ENCODE measurements at regions not wholly inside any gene's neighbourhood (a gene's known extent, or its start where the extent isn't known, plus 50 kb on each side); places are given as distances from the start of the nearest gene placed in this dataset.

DNA sequence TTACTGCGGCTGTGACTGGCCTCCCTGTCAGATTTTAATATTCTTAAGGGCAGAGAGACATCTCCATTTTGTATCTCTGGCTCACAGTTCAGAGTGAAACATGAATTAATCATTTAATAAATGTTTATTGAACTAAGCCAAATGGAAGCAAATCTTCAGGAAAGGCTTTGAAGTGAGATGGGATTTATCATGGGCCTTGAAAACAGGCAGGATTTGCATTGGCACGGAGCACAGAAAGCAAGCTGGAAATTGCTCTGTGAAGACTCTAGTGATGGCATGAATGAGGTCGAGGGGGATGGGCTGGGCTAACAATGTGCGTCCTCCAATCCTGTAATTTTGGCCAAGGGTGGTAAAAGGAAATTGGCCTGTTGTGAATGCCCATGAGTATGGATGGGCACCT lies 369.8 kb upstream of the SOX11 start:
- DNase-seq (ENCODE audit: low spot score): no peak

DNA sequence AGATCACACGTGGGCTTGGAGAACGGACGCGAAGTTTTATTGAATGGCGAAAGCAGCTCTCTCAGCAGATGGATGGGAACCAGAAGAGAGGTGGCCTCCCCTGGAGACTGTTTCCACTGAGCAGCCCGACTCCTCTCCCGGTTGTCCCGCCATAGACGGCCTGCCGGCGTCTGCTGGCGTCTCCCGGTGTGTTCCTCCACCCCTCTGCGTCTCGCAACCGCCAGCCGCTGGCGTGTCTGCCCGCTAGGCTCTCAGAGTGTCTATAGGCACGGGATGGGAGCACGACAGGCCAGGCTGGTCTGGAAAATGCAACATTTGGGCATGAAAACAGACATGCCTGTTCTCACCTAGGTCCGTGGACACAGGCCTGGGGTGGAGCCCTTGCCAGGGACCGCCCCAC lies 366.7 kb upstream of the SOX11 start:
- no peak for DNase-seq (ENCODE audit: low spot score)

DNA sequence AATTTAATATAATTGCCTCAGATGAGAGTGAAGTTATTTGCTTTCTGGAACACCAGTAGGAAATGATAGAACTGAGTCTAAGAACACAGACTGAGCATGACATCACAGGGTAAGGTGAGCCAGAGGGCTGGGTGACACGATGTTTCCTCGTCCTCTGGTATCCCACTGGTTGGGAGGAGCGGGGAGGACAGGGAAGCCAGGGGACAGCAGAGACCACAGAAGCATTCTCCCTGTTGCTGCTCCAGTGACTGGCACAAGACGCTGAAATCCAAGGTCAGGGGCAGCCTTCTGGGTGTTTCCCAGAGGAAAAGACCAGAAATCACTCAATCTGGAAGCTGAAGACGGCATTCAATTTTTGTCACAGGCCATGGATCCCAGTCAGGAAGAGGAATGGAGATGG lies 363.4 kb upstream of the SOX11 start:
- DNase-seq (ENCODE audit: low spot score): no peak

DNA sequence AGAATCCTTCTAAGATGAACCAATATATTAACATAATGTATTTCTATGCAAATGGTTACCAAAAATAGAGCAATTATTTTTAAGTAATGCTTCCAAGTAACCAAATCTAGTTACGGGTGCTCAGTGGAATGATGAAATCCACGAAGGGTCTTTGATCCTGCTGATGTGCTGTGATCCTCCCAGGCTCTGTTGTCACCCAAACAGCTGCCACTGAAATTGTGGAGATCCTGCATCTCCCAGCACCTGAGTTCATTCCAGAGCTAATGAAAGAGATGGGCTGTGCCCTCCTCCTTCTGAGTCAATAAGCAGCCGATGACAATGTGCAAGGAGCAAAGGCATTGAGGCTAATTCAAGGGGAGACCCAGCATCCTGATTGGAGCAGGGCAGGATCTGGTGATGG lies 362.4 kb upstream of the SOX11 start:
- no peak for DNase-seq (ENCODE audit: low spot score)

DNA sequence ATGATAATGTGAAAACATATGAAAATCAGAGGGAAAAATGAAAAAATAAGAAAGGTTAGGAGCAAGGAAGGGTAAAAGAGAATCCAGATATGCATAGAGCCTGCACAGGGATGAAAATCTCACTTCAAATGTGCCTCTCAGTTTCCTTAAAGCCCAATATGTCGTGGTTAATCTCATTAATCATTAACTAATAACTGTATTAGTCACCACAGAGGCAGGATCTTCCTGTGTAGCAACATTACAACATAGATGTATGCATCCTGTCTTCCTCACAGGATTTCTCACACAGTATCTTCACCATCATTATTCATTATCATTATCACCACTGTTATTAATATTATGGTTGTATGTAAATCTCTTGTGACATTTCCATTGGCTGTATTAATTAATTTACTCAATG lies 361.2 kb upstream of the SOX11 start:
- DNase-seq (ENCODE audit: low spot score): peak; percentile 19

DNA sequence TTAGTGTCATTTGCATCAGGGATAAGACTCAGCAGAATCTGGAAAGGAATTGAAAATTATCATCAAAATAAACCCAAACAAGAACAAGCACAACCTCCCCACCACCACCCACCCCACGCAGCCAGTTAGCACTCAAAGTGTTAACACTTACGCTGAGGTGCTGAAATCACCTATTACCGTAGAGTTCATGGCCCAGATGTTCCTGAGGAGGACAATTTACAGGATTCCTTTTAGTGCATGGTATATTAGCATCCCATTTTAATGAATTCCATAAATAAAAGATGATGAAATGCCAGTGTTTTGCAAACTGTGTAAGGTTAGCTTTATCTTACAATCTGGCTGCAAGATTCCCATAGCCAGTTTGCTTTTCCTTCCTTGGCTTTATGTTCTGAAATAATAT lies 359.3 kb upstream of the SOX11 start:
- no peak for DNase-seq (ENCODE audit: low spot score)

DNA sequence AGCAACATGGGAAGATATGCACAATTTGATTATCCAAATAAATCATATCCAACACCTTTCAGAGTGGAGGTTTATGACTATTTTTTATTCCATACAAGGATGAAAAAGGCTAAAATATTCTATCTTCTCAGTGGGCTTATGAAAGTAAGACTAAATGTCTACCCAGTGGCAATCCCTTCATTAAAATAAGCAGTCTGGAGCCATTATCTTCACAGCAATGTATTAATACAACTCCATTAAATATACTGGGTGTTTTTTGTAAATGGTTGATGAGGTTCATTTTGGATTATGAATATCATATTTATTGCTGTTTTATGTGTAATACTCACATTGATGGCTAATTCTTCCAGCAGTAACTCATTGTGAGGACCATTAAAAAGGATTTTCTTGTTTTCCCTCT lies 352.7 kb upstream of the SOX11 start:
- no peak for DNase-seq (ENCODE audit: low spot score)

DNA sequence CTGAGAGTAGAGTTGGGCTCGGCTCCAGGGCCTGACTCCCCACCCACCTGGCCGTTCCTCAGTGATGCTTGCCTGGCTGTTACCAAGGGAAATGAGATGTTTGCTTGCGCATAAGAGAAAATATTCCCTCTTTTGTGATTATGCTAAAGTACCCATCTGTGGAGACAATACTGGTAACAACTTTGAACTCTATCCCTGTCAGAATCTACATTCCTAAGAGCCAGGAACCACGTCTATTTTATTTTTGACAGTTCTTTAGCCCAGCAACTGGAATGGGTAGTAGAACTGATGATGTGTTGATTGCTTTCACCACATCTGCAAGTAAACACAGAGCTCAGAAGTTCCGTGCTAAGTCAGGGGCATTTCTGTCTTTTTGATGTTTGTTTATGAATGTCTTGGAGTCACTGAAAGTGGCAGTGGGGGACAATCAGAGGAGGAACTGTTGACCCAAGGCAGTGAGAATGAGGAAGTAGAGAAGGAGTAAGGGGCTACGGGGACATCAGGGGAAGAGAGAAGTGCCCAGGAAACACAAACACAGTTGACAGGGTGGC lies 348.3 kb upstream of the SOX11 start:
- no peak for DNase-seq (ENCODE audit: low spot score)

DNA sequence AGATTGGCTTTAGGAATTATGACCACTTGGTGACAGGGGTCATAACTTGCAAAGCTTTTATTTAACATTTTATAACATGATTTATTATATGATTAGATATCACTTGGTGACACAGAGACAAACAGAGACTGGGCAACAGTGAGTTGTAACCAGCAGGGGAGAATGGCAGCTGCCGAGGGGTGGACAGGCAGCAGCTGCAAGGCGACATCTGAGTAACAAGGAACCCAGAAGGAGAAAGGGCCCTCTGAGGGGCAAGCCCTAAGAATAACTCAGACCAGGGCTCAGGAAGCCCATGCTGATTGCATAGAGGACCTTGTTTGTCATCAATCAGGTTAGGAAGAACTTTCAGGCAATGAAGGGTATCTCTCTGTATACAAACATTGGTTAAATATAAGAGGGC lies 339.9 kb upstream of the SOX11 start:
- no peak for DNase-seq (ENCODE audit: low spot score)

DNA sequence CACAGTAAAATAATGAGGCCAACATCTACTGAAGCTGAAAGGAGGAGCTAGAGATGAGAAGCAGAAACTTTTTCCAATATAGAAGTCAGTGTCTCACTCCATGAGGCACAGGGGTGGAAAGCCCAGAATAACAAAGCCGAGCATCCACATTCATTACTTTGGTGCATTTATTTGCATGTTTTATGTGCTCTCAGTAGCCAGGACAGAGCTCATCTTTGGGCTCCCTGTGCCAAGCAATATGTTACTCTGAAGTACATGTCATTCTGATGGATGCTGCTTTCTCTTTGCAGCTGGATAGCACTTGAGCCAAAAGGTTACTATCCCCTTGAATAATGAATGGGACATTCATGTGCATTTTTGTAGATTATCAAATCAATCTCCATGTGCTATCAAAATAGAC lies 338.6 kb upstream of the SOX11 start:
- DNase-seq (ENCODE audit: low spot score): no peak

DNA sequence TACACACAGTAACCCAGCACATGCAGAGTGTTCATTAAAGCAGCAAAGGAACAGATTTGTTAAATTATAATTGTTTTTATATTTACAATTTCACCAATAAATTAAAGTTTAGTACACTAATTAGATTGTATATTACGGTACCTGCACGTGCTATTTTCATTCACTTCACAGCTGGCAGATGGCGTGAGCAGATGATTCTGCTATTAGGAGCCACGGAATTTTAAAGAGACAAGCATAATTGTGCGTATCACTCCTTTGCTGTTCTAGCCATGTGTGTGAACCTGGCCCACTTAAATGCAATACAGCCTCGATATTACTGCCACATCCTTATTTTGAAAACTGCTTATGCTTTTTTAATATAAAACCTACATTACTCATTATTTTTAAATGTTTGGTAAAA lies 332.8 kb upstream of the SOX11 start:
- no peak for DNase-seq (ENCODE audit: low spot score)

DNA sequence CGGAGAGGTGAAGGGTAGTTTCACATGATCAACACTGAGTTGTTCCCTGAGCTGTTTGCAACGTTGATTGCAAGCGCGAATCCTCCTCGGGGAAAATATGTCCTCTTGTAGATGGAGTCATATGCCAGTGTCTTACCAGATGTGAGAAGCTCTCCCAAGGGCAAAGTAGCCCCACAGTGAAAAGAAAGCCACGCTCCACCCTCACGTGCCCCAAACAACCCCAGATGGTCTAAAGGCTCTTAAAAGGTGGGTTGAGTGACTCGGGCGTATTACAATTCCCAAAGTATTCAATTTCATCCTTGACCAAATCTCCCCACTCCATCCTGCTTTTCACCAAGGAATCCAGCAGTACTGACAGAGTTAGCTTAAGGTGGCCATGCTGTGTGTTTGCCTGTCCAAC lies 332.1 kb upstream of the SOX11 start:
- no peak for DNase-seq (ENCODE audit: low spot score)

DNA sequence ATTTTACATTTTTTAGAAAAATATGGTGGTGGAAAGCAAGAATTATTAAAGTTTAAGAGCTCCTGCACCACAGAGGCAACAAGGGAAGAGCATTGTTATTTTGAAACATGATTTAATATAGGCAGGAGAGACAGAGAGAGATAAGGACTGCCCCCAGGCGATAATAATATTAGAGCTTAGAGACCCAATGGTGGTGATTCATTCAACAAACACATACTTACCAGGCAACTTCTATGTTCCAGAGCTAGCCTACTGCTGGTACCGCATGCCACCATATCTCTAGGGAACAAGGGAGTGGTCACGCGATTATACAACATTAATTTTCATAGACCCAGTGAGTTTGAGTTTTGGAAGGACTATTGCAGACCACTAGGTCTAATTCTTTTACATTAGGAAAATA lies 327.8 kb upstream of the SOX11 start:
- DNase-seq (ENCODE audit: low spot score): no peak

DNA sequence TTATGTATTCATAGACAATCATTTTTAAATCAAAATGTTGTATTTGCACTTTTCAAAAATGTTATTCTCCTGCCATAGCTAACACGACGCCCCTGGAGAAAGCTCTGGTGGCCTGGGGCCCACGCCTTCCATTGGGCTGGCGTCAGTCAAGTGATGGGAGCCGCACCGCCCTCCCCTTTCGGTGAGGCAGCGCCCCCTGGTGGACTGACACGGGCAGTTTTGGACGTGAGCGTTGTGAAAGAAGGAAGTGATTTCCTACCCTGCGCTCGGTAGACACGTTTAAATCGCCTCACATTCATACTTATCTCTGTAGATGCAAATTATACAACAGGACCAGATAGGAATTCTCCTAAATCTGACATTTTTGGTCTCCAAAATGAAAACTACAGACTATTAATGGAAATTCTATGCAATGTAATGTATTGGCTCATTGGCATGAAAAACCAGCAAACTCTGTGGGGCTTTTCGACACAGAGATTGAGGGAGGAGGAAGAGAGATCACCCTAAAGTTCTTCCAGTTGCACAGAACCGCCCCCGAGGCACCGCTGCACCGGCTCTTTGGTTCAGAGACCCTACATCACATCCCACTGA lies 326.2 kb upstream of the SOX11 start:
- peak; percentile 80 for DNase-seq (ENCODE audit: low spot score)

DNA sequence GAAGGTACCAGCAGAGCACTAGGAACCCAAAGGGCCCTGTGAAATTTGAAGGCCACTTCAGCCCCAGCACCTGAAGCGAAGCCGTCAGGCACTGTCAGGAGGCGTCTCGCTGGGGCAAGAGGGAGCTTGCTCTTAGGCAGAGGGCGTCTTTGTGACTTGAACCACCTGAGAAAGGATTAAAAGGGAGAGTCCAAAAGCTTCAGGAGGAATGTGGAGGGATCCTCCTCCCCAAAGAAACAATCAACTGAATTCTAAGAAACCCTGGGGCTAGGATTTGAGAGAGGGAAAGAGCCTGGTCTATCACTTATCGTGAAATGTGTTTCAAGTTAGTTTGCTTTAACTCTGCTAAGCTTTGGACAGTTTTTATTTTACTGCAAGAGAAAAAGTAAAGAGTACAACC lies 324.9 kb upstream of the SOX11 start:
- no peak for DNase-seq (ENCODE audit: low spot score)

DNA sequence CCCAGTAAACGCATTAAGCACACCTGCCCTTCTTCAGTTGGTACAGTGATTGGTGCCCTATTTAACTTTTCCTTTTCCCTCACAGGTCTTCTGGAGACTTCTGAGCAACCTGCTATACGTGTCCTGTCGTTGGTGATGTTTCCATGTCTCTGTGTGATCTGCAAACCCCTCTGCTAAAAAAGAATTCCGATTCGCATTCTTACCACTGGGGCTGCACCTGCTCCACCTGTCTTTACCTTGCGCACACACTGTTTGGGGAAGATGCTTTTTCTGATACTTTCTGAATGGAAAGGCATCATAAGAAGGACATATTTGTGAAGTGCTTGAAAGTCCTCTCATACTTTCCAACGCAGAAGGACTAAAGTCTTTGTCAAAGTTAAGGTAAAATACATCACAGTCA lies 323.9 kb upstream of the SOX11 start:
- DNase-seq (ENCODE audit: low spot score): no peak

DNA sequence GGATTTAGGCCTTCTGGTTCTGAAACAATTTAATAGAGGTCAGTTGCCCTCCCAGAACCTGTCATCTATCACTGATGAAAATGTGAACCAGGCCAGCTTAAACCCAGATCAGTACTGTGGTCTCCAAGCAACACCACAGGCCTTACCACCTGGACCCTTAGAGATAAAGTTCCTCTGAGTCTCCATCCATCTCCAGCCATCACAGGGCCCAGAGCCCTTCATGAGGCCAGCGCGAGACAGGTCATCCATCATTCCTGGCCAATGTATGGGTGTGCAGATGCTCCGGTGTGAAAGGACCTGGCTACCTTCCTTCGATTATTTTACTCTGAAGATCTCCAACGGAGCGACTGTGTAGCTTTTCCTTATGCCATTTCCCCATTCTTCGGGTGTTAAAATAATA lies 322.7 kb upstream of the SOX11 start:
- DNase-seq (ENCODE audit: low spot score): no peak

DNA sequence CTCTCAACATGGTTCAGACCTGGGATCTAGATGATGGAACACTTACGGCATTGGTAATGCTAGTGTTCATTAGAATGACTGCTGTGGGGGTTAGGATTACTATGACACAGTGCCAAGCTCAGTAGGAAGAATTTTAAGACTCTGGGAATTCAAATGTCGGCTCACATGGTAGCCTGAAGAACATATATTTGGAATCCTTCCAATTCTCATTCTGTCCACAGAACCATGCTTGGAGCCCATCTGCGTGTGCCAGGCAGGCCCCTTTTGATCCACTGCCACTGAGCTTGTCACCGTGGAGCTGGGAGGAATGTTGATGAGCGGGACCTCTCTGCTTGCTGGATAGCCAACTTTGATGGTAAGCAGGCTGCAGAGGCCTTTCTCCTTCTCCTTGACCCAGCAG lies 322.0 kb upstream of the SOX11 start:
- no peak for DNase-seq (ENCODE audit: low spot score)

DNA sequence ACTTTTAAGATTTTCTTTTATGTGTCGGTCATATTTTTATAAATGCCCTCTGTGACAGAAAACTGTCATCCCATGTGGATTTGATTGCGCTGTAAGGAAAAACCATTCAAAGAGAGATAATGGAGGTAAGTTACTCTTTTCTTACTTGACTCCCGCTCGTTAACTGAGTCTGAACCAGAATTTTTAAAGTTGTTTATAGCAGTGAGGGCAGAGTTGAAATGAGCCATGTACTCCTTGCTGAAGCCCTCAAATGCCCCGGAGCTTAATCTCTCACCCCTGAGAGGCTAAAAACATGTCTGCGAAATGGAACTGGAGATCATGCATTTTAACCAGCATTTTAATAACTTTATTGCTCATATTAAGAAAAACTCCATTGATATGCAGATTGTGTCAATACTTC lies 320.0 kb upstream of the SOX11 start:
- no peak for DNase-seq (ENCODE audit: low spot score)

DNA sequence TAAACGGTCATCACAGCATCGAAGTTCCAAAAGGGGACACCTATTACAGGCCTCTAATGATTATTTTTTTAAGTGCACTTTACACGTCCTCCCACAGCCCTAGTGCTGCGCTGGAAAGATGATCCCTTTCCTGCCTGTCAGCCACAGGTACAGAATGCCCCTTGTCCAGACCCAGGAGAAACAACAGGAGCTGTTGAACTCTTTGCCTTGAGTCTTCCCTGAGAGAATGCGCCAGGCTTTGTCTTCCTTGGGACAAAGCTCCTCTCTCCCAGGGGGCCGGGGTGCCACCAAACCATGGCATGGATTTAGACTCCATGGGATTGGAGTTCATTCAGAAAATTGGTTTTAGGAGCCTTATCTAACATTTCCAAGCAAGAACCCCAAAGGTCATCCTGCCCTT lies 319.0 kb upstream of the SOX11 start:
- DNase-seq (ENCODE audit: low spot score): no peak

DNA sequence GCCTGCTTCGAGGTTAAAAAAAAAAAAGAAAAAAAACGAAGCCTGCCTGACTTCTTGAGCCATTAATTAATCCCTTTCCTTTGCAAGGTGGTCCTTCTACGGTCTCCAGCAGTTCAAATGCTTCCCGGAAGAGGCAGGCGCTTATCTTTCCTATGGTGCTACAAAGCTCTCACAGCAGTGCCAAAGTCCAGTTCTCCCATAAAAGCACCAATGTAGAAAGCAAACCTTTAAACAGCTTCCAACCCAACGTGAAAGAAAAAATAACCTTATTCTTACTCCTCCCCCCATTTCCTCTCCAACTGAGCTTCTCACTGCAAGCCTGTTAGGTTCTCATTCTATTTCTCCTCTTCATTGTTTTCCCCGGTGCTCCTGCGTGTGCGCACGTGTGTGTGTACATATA lies 317.4 kb upstream of the SOX11 start:
- DNase-seq (ENCODE audit: low spot score): peak; percentile 9

DNA sequence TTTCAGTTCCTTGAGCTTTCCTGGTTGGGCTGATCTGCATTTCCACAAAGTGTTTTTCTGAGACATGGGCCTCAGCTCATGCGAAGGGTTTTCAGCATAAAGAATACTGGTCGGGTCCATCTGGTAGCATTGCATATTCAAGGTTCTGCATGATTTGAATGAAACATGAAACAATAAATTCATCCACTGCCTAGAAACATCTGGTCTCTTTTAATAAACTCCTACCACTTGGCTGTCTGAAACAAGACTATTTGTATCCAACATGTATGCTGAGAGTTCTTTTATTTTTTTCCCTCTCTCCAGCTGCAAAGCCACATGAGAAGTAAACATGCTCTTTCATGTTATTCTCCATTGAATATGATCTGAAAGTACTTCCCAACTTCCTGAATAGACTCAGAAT lies 314.9 kb upstream of the SOX11 start:
- DNase-seq (ENCODE audit: low spot score): no peak

DNA sequence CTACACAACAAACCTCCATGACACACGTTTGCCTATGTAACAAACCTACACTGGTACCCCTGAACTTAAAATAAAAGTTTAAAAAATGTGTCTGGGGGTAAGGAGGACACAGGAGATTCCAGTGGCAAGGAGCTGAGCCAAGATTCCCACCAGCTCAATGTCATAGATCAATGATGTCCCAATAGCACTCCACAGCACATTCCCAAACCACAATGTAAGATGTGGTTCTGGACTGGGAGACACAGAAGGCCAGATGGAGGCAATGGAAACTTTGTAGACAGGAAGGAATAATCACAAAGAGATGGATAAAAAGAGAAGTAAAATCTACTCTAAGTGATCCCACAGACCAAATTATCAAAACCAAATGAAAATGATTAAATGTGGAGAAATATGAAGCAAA lies 312.4 kb upstream of the SOX11 start:
- DNase-seq (ENCODE audit: low spot score): no peak

DNA sequence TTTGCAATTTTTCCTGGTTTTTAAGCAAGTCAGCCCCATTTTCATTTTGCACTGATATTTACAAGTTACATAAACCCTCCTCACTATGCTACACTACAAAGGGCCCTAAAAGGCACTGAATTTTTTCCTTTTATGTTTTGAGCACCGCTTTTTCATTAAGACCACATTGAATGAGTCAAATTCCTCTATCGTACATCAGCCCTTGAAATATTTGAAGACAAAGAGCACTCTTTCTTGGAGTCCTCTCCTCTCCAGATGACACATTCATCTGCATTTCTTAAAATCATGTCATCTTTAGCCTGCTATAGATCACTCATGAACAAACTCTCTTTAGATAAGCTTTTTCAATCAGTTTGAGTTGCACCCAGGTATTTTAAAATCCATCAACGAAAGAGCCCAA lies 306.6 kb upstream of the SOX11 start:
- DNase-seq (ENCODE audit: low spot score): no peak
